ENCODE measurements at regions not wholly inside any gene's neighbourhood (a gene's known extent, or its start where the extent isn't known, plus 50 kb on each side); places are given as distances from the start of the nearest gene placed in this dataset.

GRCh38 chr4:43352859-43353258 is 460.3 kb downstream of the GRXCR1 start:
- Histone ChIP-seq H3K4me2 (no peak overlapping the region), H3K9me3 (replicated peaks in 1 of 11) (no peaks in the 10 kb centered on the region), H3K36me3 (no peaks in the 10 kb centered on the region), H3K27ac (no peak overlapping the region), H3K27me3 (no peaks in the 10 kb centered on the region), H3K4me3 (no peak overlapping the region), H4K20me1 (no peaks in the 10 kb centered on the region), H3K4me1 (no peaks in the 10 kb centered on the region), H3K9ac (no peak overlapping the region)
- no peak for TF ChIP-seq Cebpa-rat (IDR thresholded peaks at IDR 0.05)

GRCh38 chr4:43353552-43353951 is 461.0 kb downstream of the GRXCR1 start:
- no peak overlapping the region for H3K4me3 ChIP-seq
- H3K9me3 ChIP-seq (replicated peaks in 1 of 11): no peaks in the 10 kb centered on the region
- no peak for TF ChIP-seq Cebpa-rat (IDR thresholded peaks at IDR 0.05)
- no peak overlapping the region for H3K27ac ChIP-seq
- H3K9ac ChIP-seq: no peak overlapping the region
- H3K27me3 ChIP-seq: no peaks in the 10 kb centered on the region
- H3K36me3 ChIP-seq: no peaks in the 10 kb centered on the region
- H4K20me1 ChIP-seq: no peaks in the 10 kb centered on the region
- H3K4me1 ChIP-seq: no peaks in the 10 kb centered on the region
- no peak overlapping the region for H3K4me2 ChIP-seq

- Histone ChIP-seq H3K36me3 (no peaks in the 10 kb centered on the region), H3K4me2 (no peak overlapping the region), H3K4me1 (no peaks in the 10 kb centered on the region), H3K27ac (no peak overlapping the region), H3K9me3 (replicated peaks in 1 of 11) (no peaks in the 10 kb centered on the region), H3K9ac (no peak overlapping the region), H3K27me3 (no peaks in the 10 kb centered on the region), H4K20me1 (no peaks in the 10 kb centered on the region), H3K4me3 (no peak overlapping the region)
- TF ChIP-seq Cebpa-rat (IDR thresholded peaks at IDR 0.05): no peak
Measured at GRCh38 chr4:43356786-43357185, 464.3 kb downstream of the GRXCR1 start.

GRCh38 chr4:43357252-43357974 is 464.9 kb downstream of the GRXCR1 start:
- Histone ChIP-seq H4K20me1 (no peaks in the 10 kb centered on the region), H3K27ac (no peak overlapping the region), H3K36me3 (no peaks in the 10 kb centered on the region), H3K9me3 (replicated peaks in 1 of 11) (no peaks in the 10 kb centered on the region), H3K4me2 (no peak overlapping the region), H3K27me3 (no peaks in the 10 kb centered on the region), H3K9ac (no peak overlapping the region), H3K4me1 (no peaks in the 10 kb centered on the region), H3K4me3 (no peak overlapping the region)
- TF ChIP-seq Cebpa-rat (IDR thresholded peaks at IDR 0.05): no peak

- H3K4me3 ChIP-seq: no peak overlapping the region
- no peak for TF ChIP-seq Cebpa-rat (IDR thresholded peaks at IDR 0.05)
- no peaks in the 10 kb centered on the region for H4K20me1 ChIP-seq
- H3K27me3 ChIP-seq: no peaks in the 10 kb centered on the region
- no peaks in the 10 kb centered on the region for H3K9me3 ChIP-seq (replicated peaks in 1 of 11)
- no peak overlapping the region for H3K4me2 ChIP-seq
- H3K9ac ChIP-seq: no peak overlapping the region
- no peaks in the 10 kb centered on the region for H3K36me3 ChIP-seq
- H3K27ac ChIP-seq: no peak overlapping the region
- no peaks in the 10 kb centered on the region for H3K4me1 ChIP-seq
Measured at GRCh38 chr4:43360296-43360695, 467.8 kb downstream of the GRXCR1 start.

GRCh38 chr4:43362875-43363636 is 470.5 kb downstream of the GRXCR1 start:
- Histone ChIP-seq H3K4me2 (no peak overlapping the region), H3K4me1 (no peaks in the 10 kb centered on the region), H3K4me3 (no peak overlapping the region), H4K20me1 (no peaks in the 10 kb centered on the region), H3K27me3 (no peaks in the 10 kb centered on the region), H3K27ac (no peak overlapping the region), H3K9ac (no peak overlapping the region), H3K9me3 (replicated peaks in 1 of 11) (no peaks in the 10 kb centered on the region), H3K36me3 (no peaks in the 10 kb centered on the region)
- TF ChIP-seq Cebpa-rat (IDR thresholded peaks at IDR 0.05): no peak

GRCh38 chr4:43369036-43369594 is 476.6 kb downstream of the GRXCR1 start:
- Histone ChIP-seq H3K27me3 (no peaks in the 10 kb centered on the region), H3K4me1 (no peaks in the 10 kb centered on the region), H3K4me2 (no peak overlapping the region), H4K20me1 (no peaks in the 10 kb centered on the region), H3K36me3 (no peaks in the 10 kb centered on the region), H3K9me3 (replicated peaks in 1 of 11) (no peaks in the 10 kb centered on the region), H3K27ac (no peak overlapping the region), H3K4me3 (no peak overlapping the region), H3K9ac (no peak overlapping the region)
- TF ChIP-seq Cebpa-rat (IDR thresholded peaks at IDR 0.05): no peak

- H3K27me3 ChIP-seq: no peaks in the 10 kb centered on the region
- no peak overlapping the region for H3K27ac ChIP-seq
- H3K4me2 ChIP-seq: no peak overlapping the region
- H3K36me3 ChIP-seq: no peaks in the 10 kb centered on the region
- no peak overlapping the region for H3K9ac ChIP-seq
- no peak for TF ChIP-seq Cebpa-rat (IDR thresholded peaks at IDR 0.05)
- H3K4me3 ChIP-seq: no peak overlapping the region
- H3K9me3 ChIP-seq (replicated peaks in 1 of 11): no peaks in the 10 kb centered on the region
- no peaks in the 10 kb centered on the region for H3K4me1 ChIP-seq
- H4K20me1 ChIP-seq: no peaks in the 10 kb centered on the region
Measured at GRCh38 chr4:43373201-43373600, 480.7 kb downstream of the GRXCR1 start.

GRCh38 chr4:43374216-43374751 is 481.8 kb downstream of the GRXCR1 start:
- Histone ChIP-seq H3K4me1 (no peaks in the 10 kb centered on the region), H3K9ac (no peak overlapping the region), H3K4me3 (no peak overlapping the region), H3K4me2 (no peak overlapping the region), H3K9me3 (replicated peaks in 1 of 11) (no peaks in the 10 kb centered on the region), H3K36me3 (no peaks in the 10 kb centered on the region), H4K20me1 (no peaks in the 10 kb centered on the region), H3K27ac (no peak overlapping the region), H3K27me3 (no peaks in the 10 kb centered on the region)
- TF ChIP-seq Cebpa-rat (IDR thresholded peaks at IDR 0.05): no peak

All from BLaER1 treated with 17β-estradiol and CSF1 and Interleukin-3, amounts not matched to agents 10 nM and 100 nM (cell line).